ENCODE measurements at regions not wholly inside any gene's neighbourhood (a gene's known extent, or its start where the extent isn't known, plus 50 kb on each side); places are given as distances from the start of the nearest gene placed in this dataset.

DNA sequence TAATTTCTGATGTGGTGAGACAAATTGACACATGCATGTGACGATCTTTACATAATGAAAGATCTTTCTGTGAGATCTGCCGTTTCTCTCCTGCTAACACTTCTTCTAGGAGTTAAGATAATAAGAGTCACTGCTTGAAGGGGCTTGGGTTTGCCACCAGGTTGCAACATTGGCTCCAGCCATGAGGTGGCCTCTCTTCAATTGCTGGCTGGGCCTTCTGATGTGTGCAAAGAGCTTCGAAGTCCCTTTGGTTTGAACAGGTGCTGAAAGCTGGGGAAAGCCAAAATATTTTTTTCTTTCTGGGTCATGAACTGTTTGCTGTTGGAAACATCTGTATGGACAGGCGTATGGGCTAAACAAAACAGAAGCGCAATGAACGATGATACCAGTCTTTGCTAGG, 204.1 kb upstream of the SALL1 start:
- H3K9ac ChIP-seq (ENCODE audit: low read length in 2 of 2): no peak overlapping the region
- H3K9me3 ChIP-seq (ENCODE audit: control insufficient read depth in 2 of 2, low read length in 2 of 2): no peaks in the 10 kb centered on the region
- no peaks in the 10 kb centered on the region for H3K27me3 ChIP-seq (ENCODE audit: control insufficient read depth in 1 of 2, insufficient read depth in 2 of 2, low read length in 2 of 2)
- no peak overlapping the region for H3K4me3 ChIP-seq (ENCODE audit: low read length in 2 of 2)
- H3K4me1 ChIP-seq (ENCODE audit: control insufficient read depth, insufficient read depth, low read length): peaks cover 8% of the 10 kb centered on the region
- H3K36me3 ChIP-seq (ENCODE audit: control insufficient read depth in 2 of 2, insufficient read depth in 2 of 2, low read length in 2 of 2): no peaks in the 10 kb centered on the region
- no peak overlapping the region for H3K27ac ChIP-seq (ENCODE audit: low read length)

DNA sequence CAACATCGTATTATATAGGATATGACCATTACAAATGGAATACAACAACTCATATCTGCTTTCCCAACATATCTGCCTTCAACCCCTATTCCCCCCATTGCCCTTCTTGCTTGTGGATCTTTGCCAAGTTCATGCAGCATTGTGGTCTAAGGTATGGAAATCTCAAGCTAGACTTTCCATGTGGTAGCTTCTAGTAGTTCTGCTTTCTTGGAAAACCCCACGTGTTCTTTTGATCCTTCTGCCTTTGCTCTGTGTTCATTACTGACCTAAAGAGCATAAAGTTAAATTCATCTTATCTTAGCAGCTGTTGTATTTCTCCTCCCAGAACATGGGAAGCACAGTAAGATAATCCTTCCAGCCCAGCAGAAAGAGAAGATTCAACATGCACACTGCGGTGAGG, 202.0 kb upstream of the SALL1 start:
- no peaks in the 10 kb centered on the region for H3K36me3 ChIP-seq (ENCODE audit: control insufficient read depth in 2 of 2, insufficient read depth in 2 of 2, low read length in 2 of 2)
- H3K4me1 ChIP-seq (ENCODE audit: control insufficient read depth, insufficient read depth, low read length): no peaks in the 10 kb centered on the region
- H3K9ac ChIP-seq (ENCODE audit: low read length in 2 of 2): no peak overlapping the region
- no peaks in the 10 kb centered on the region for H3K27me3 ChIP-seq (ENCODE audit: control insufficient read depth in 1 of 2, insufficient read depth in 2 of 2, low read length in 2 of 2)
- no peaks in the 10 kb centered on the region for H3K9me3 ChIP-seq (ENCODE audit: control insufficient read depth in 2 of 2, low read length in 2 of 2)
- no peak overlapping the region for H3K4me3 ChIP-seq (ENCODE audit: low read length in 2 of 2)
- no peak overlapping the region for H3K27ac ChIP-seq (ENCODE audit: low read length)

DNA sequence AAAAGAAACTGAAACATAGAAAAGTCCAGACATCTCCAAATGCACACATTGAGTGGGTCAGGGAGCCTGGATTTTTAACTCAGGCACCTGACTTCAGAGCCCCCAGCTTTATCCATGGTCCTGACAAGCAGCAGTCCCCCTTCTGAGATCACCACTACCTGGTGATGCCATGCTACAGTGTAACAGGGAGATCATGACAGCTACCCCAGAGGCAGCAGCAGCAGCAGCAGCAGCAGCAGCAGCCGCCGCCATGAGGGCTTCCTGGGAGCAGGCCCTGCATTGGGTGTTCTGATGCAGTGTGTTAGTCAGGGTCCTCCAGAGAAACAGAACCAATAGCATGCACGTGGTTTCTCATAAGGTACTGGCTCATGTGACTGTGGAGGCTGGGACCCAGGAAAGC, 198.6 kb upstream of the SALL1 start:
- Histone ChIP-seq H3K4me1 (ENCODE audit: control insufficient read depth, insufficient read depth, low read length) (no peaks in the 10 kb centered on the region), H3K9ac (ENCODE audit: low read length in 2 of 2) (no peak overlapping the region), H3K27ac (ENCODE audit: low read length) (no peak overlapping the region), H3K27me3 (ENCODE audit: control insufficient read depth in 1 of 2, insufficient read depth in 2 of 2, low read length in 2 of 2) (no peaks in the 10 kb centered on the region), H3K36me3 (ENCODE audit: control insufficient read depth in 2 of 2, insufficient read depth in 2 of 2, low read length in 2 of 2) (no peaks in the 10 kb centered on the region), H3K4me3 (ENCODE audit: low read length in 2 of 2) (no peak overlapping the region), H3K9me3 (ENCODE audit: control insufficient read depth in 2 of 2, low read length in 2 of 2) (no peaks in the 10 kb centered on the region)

DNA sequence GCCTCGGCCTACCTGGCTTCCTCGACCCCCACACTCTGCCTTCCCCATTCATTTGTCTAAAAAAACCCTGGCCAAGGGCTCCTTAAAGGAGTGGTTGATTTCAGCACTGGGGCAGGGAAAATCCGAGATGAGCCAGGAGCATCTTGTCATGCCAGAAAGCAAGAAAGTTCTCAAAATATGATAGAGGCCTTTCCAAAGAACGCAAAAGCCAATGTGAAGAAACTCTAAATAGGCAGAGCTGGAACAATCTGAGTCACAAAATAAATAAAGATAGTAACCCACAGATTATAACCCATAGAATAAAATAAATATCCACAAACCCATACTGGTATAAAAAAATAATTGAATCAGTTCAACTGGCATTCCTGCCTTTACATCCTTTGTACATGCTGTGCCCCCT, 192.3 kb upstream of the SALL1 start:
- Histone ChIP-seq H3K4me3 (ENCODE audit: low read length in 2 of 2) (no peak overlapping the region), H3K9ac (ENCODE audit: low read length in 2 of 2) (no peak overlapping the region), H3K27ac (ENCODE audit: low read length) (no peak overlapping the region), H3K9me3 (ENCODE audit: control insufficient read depth in 2 of 2, low read length in 2 of 2) (peaks cover 0 to 5% of the 10 kb centered on the region in 2 donors), H3K27me3 (ENCODE audit: control insufficient read depth in 1 of 2, insufficient read depth in 2 of 2, low read length in 2 of 2) (no peaks in the 10 kb centered on the region), H3K4me1 (ENCODE audit: control insufficient read depth, insufficient read depth, low read length) (no peaks in the 10 kb centered on the region), H3K36me3 (ENCODE audit: control insufficient read depth in 2 of 2, insufficient read depth in 2 of 2, low read length in 2 of 2) (no peaks in the 10 kb centered on the region)

DNA sequence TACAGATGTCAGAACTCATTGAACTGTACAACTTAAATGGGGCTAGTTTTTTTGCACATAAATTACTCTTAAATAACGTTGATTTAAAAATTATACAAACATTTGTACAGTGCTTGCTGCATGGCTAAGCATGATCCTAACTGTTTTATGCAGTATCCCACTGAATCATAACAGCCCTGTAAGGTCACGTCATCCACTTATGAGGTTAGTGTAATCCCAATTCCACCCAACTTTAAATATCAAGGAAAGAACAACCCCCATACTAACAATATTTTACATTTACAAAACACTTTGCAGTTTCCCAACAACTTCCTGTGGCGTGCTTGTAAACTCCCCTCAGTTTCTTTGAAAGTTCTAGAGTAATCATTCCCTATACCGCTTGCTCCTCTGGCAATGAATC, 190.1 kb upstream of the SALL1 start:
- Histone ChIP-seq H3K9me3 (ENCODE audit: control insufficient read depth in 2 of 2, low read length in 2 of 2) (peaks cover 0 to 5% of the 10 kb centered on the region in 2 donors), H3K4me1 (ENCODE audit: control insufficient read depth, insufficient read depth, low read length) (no peaks in the 10 kb centered on the region), H3K9ac (ENCODE audit: low read length in 2 of 2) (no peak overlapping the region), H3K27me3 (ENCODE audit: control insufficient read depth in 1 of 2, insufficient read depth in 2 of 2, low read length in 2 of 2) (no peaks in the 10 kb centered on the region), H3K4me3 (ENCODE audit: low read length in 2 of 2) (no peak overlapping the region), H3K36me3 (ENCODE audit: control insufficient read depth in 2 of 2, insufficient read depth in 2 of 2, low read length in 2 of 2) (no peaks in the 10 kb centered on the region), H3K27ac (ENCODE audit: low read length) (no peak overlapping the region)

DNA sequence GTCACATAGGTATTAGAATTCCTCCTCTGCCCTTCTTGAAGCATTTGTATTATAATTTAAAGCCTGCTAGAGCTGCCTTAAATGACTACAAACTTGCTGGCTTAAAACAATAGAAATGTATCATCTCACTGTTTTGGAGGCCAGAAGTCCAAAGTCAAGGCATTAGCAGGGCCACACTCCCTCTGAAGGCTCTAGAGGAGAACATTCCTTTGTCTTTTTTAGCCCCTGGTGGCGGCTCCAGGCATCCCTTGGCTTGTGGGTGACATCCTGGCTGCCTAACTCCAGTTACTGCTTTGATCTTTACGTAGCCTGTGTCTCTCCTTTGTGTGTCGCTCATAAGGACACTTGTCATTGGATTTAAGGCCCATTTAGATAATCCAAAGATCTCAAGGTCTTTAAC, 186.6 kb upstream of the SALL1 start:
- Histone ChIP-seq H3K9me3 (ENCODE audit: control insufficient read depth in 2 of 2, low read length in 2 of 2) (no peaks in the 10 kb centered on the region), H3K27ac (ENCODE audit: low read length) (no peak overlapping the region), H3K36me3 (ENCODE audit: control insufficient read depth in 2 of 2, insufficient read depth in 2 of 2, low read length in 2 of 2) (no peaks in the 10 kb centered on the region), H3K27me3 (ENCODE audit: control insufficient read depth in 1 of 2, insufficient read depth in 2 of 2, low read length in 2 of 2) (no peaks in the 10 kb centered on the region), H3K9ac (ENCODE audit: low read length in 2 of 2) (no peak overlapping the region), H3K4me3 (ENCODE audit: low read length in 2 of 2) (no peak overlapping the region), H3K4me1 (ENCODE audit: control insufficient read depth, insufficient read depth, low read length) (no peaks in the 10 kb centered on the region)

DNA sequence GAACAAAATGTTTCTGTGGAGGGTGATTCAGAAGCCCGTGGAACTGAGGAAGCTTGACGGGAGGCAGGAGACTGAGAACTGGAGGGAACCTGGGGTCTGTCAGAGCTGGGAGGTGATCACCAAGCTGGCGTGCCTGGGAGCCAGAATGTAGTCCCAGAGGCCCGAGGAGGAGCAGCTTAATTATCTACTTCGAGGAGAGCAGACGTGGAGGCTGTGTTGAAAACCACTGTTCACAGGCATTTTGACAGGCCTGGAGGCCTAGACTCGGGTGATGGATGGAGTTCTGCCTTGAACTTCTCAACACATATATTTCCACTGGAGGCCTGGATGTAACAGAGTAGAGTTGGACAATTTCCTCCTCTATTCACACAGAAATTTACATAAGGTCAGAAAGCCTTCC, 177.7 kb upstream of the SALL1 start:
- Histone ChIP-seq H3K4me3 (ENCODE audit: low read length in 2 of 2) (no peak overlapping the region), H3K27ac (ENCODE audit: low read length) (no peak overlapping the region), H3K9ac (ENCODE audit: low read length in 2 of 2) (no peak overlapping the region), H3K27me3 (ENCODE audit: control insufficient read depth in 1 of 2, insufficient read depth in 2 of 2, low read length in 2 of 2) (no peaks in the 10 kb centered on the region), H3K4me1 (ENCODE audit: control insufficient read depth, insufficient read depth, low read length) (no peaks in the 10 kb centered on the region), H3K9me3 (ENCODE audit: control insufficient read depth in 2 of 2, low read length in 2 of 2) (no peaks in the 10 kb centered on the region), H3K36me3 (ENCODE audit: control insufficient read depth in 2 of 2, insufficient read depth in 2 of 2, low read length in 2 of 2) (no peaks in the 10 kb centered on the region)

DNA sequence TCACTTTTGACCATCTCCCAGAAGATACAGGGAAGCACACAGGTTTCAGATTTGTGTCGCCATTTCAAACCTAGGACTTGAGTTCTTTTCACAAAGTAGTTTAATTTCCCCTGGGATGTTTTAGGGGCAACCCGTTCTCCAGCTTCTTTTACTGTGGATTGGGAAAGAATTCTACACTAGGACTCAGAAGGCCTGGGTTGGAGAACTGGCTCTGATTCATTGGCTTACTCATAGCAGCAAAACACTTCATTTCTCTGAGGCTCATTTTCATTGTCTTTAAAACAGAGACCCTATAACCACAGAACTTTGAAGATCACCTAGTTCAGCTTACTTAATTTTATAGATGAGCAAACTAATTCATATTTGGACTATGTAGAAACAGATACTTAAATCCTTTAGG, 175.9 kb upstream of the SALL1 start:
- H3K4me3 ChIP-seq (ENCODE audit: low read length in 2 of 2): no peak overlapping the region
- no peaks in the 10 kb centered on the region for H3K27me3 ChIP-seq (ENCODE audit: control insufficient read depth in 1 of 2, insufficient read depth in 2 of 2, low read length in 2 of 2)
- no peaks in the 10 kb centered on the region for H3K9me3 ChIP-seq (ENCODE audit: control insufficient read depth in 2 of 2, low read length in 2 of 2)
- H3K36me3 ChIP-seq (ENCODE audit: control insufficient read depth in 2 of 2, insufficient read depth in 2 of 2, low read length in 2 of 2): no peaks in the 10 kb centered on the region
- H3K4me1 ChIP-seq (ENCODE audit: control insufficient read depth, insufficient read depth, low read length): no peaks in the 10 kb centered on the region
- H3K9ac ChIP-seq (ENCODE audit: low read length in 2 of 2): no peak overlapping the region
- H3K27ac ChIP-seq (ENCODE audit: low read length): no peak overlapping the region

DNA sequence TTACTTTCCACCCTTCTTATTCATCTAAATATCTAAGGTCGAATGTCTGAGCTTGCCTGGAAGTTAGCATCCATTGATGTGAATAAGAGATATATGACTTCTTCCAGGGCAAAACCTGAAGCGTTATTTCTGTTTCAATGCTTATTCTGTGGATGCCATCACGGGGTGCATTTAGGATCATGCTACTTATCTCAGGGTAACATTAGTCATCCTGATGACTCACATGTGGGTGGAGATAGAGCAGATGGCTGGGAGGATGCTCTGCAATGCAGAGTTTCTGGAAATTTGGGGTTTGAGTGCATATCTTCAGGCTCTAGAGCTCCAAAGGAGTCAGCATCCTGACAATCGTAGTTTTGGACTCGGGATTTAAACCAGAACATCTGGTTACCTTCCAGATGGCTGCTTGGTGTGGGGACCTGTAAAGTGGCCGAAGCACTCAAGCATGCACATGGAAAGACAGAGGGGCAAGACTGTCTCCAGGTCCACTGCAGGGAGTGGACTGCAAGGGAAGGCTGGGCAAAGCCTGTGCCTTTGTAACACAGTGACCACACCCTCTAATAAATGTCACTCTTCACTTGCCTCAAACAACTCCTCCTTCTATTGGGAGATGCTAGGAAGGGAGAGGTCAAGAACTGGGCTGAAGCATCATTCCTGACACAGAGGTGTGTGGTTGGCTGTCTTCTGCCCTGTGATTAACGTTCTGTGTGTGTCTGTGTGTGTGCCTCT, 175.2 kb upstream of the SALL1 start:
- Histone ChIP-seq H3K27ac (ENCODE audit: low read length) (no peak overlapping the region), H3K27me3 (ENCODE audit: control insufficient read depth in 1 of 2, insufficient read depth in 2 of 2, low read length in 2 of 2) (no peaks in the 10 kb centered on the region), H3K9me3 (ENCODE audit: control insufficient read depth in 2 of 2, low read length in 2 of 2) (no peaks in the 10 kb centered on the region), H3K4me3 (ENCODE audit: low read length in 2 of 2) (no peak overlapping the region), H3K4me1 (ENCODE audit: control insufficient read depth, insufficient read depth, low read length) (no peaks in the 10 kb centered on the region), H3K36me3 (ENCODE audit: control insufficient read depth in 2 of 2, insufficient read depth in 2 of 2, low read length in 2 of 2) (no peaks in the 10 kb centered on the region), H3K9ac (ENCODE audit: low read length in 2 of 2) (no peak overlapping the region)

DNA sequence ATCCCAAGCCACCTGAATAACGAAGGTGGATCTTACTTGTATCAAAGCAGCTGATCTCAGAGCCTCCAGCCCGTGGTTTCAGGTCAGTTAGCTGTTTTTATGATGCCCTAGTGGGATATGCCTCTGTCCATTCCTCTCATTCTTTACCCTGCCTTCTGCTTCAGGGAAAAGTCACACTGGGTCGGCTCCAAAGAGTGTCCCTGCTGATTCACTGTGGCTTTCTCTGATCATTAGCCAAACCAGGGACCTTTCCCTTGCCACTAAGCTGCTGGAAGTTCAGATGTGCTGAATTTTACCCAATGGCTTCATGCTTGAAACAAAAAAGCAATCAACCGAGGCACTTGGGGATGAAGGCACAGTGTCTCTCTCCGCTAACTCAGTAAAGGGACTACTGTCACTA, 170.2 kb upstream of the SALL1 start:
- no peaks in the 10 kb centered on the region for H3K27me3 ChIP-seq (ENCODE audit: control insufficient read depth in 1 of 2, insufficient read depth in 2 of 2, low read length in 2 of 2)

DNA sequence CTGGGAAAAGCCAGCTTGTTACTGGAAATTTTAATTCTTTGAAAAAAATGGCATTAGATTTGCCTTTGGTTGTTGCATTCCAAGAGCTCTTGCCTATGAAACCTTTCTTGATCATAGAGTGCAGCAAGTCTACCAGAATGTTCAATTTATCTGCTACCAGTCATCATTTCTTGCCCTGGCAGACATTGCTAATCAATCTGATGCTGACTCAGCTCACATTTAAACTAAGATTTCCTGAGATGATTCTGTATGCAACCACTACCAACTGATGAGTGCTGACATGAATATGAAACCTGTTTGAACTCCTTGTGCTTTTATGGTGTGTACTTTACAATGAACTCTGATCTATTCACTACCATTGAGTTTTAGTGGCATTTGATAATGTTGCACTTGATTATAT, 166.5 kb upstream of the SALL1 start:
- Histone ChIP-seq H3K4me3 (ENCODE audit: low read length in 2 of 2) (no peak overlapping the region), H3K4me1 (ENCODE audit: control insufficient read depth, insufficient read depth, low read length) (no peaks in the 10 kb centered on the region), H3K9ac (ENCODE audit: low read length in 2 of 2) (no peak overlapping the region), H3K27me3 (ENCODE audit: control insufficient read depth in 1 of 2, insufficient read depth in 2 of 2, low read length in 2 of 2) (no peaks in the 10 kb centered on the region), H3K9me3 (ENCODE audit: control insufficient read depth in 2 of 2, low read length in 2 of 2) (no peaks in the 10 kb centered on the region), H3K36me3 (ENCODE audit: control insufficient read depth in 2 of 2, insufficient read depth in 2 of 2, low read length in 2 of 2) (no peaks in the 10 kb centered on the region), H3K27ac (ENCODE audit: low read length) (no peak overlapping the region)

More for the DNA sequence above, 170.2 kb upstream of the SALL1 start:
- no peak overlapping the region for H3K27ac ChIP-seq (ENCODE audit: low read length)
- no peak overlapping the region for H3K9ac ChIP-seq (ENCODE audit: low read length in 2 of 2)
- H3K4me1 ChIP-seq (ENCODE audit: control insufficient read depth, insufficient read depth, low read length): no peaks in the 10 kb centered on the region
- H3K4me3 ChIP-seq (ENCODE audit: low read length in 2 of 2): no peak overlapping the region
- H3K9me3 ChIP-seq (ENCODE audit: control insufficient read depth in 2 of 2, low read length in 2 of 2): no peaks in the 10 kb centered on the region
- no peaks in the 10 kb centered on the region for H3K36me3 ChIP-seq (ENCODE audit: control insufficient read depth in 2 of 2, insufficient read depth in 2 of 2, low read length in 2 of 2)

Data from stomach smooth muscle (tissue), 2 donors.